HL-60 (cell line): ENCODE measurements at regions not wholly inside any gene's neighbourhood (a gene's known extent, or its start where the extent isn't known, plus 50 kb on each side); places are given as distances from the start of the nearest gene placed in this dataset.

Experiments
- CTCF ChIP-seq: IDR thresholded peaks from one replicate; pipeline ENCODE4 v1.5.1; 2011; ENCODE audit warnings: low read length, control low read depth, inconsistent platforms; ENCODE audit not compliant: insufficient read depth
- GABPA ChIP-seq: IDR thresholded peaks from 2 replicates; pipeline ENCODE4 v1.6.1; 2012; ENCODE audit warnings: low read depth
- POLR2AphosphoS5 ChIP-seq: IDR thresholded peaks from 2 replicates; pipeline ENCODE4 v1.6.1; 2012; ENCODE audit warnings: low read depth
- SPI1 ChIP-seq: IDR thresholded peaks from 2 replicates; pipeline ENCODE4 v1.6.1; 2012; ENCODE audit warnings: low read depth, mild to moderate bottlenecking, borderline replicate concordance
- TF ChIP-seq, protein P1 (sequence below): IDR thresholded peaks from 2 replicates; pipeline ENCODE4 v1.6.1; 2012; ENCODE audit warnings: low read depth; ENCODE audit not compliant: insufficient replicate concordance

- TF ChIP-seq CTCF, result no peak
- no peak for TF ChIP-seq POLR2AphosphoS5
- TF ChIP-seq, protein P1, sequence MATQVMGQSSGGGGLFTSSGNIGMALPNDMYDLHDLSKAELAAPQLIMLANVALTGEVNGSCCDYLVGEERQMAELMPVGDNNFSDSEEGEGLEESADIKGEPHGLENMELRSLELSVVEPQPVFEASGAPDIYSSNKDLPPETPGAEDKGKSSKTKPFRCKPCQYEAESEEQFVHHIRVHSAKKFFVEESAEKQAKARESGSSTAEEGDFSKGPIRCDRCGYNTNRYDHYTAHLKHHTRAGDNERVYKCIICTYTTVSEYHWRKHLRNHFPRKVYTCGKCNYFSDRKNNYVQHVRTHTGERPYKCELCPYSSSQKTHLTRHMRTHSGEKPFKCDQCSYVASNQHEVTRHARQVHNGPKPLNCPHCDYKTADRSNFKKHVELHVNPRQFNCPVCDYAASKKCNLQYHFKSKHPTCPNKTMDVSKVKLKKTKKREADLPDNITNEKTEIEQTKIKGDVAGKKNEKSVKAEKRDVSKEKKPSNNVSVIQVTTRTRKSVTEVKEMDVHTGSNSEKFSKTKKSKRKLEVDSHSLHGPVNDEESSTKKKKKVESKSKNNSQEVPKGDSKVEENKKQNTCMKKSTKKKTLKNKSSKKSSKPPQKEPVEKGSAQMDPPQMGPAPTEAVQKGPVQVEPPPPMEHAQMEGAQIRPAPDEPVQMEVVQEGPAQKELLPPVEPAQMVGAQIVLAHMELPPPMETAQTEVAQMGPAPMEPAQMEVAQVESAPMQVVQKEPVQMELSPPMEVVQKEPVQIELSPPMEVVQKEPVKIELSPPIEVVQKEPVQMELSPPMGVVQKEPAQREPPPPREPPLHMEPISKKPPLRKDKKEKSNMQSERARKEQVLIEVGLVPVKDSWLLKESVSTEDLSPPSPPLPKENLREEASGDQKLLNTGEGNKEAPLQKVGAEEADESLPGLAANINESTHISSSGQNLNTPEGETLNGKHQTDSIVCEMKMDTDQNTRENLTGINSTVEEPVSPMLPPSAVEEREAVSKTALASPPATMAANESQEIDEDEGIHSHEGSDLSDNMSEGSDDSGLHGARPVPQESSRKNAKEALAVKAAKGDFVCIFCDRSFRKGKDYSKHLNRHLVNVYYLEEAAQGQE, result no peak
- no peak for TF ChIP-seq GABPA
- no peak for TF ChIP-seq SPI1
Observed at GRCh38 chr12:105742567-105742874, 396.2 kb downstream of the NUAK1 start.
